ENCODE measurements at regions not wholly inside any gene's neighbourhood (a gene's known extent, or its start where the extent isn't known, plus 50 kb on each side); places are given as distances from the start of the nearest gene placed in this dataset.
A peak's percentile ranks its signal among the peaks of the same experiment; 100 is the strongest.

GRCh38 chr6:93165850-93166430, 253.4 kb downstream of the EPHA7 start:
- TF ChIP-seq EZH2 (IDR thresholded peaks at IDR 0.05; ENCODE audit: low read length, unreplicated experiment) (no peak), EZH2phosphoT487 (IDR thresholded peaks at IDR 0.05; ENCODE audit: borderline replicate concordance, low read length) (no peak), CTCF (conservative IDR thresholded peaks at IDR 0.05; ENCODE audit: low read depth, low read length) (no peak)
- H3K9me2 ChIP-seq (replicated peaks; ENCODE audit: low read length), result no peaks in the 10 kb centered on the region
- ChIA-PET CTCF (no interaction called here), POLR2A (ENCODE audit: unreplicated experiment) (no interaction called here)
- DNase-seq (no peak), ATAC-seq (peak; percentile 46)
- peak overlapping the region; percentile 22; the same call in 1 of the 2 replicates for H3K4me2 ChIP-seq (ENCODE audit: low read length)
- H3K9me3 ChIP-seq (ENCODE audit: low read length), result no peaks in the 10 kb centered on the region
- H3K4me3 ChIP-seq (ENCODE audit: low read length), result no peak overlapping the region
- intact Hi-C loops (cut with micrococcal nuclease), result no loop called here
- no peaks in the 10 kb centered on the region for H4K20me1 ChIP-seq (ENCODE audit: low read length)
- no peaks in the 10 kb centered on the region for H3K36me3 ChIP-seq (ENCODE audit: low read depth, low read length)
- H2AFZ ChIP-seq (ENCODE audit: low read length), result no peak overlapping the region
- H3K79me2 ChIP-seq (ENCODE audit: low read length), result no peaks in the 10 kb centered on the region
- H3K27me3 ChIP-seq (ENCODE audit: low read length), result no peaks in the 10 kb centered on the region
- H3K9ac ChIP-seq (ENCODE audit: low read length), result no peak overlapping the region
- no peaks in the 10 kb centered on the region for H3K4me1 ChIP-seq (ENCODE audit: insufficient read depth, low read length)
- H3K27ac ChIP-seq (ENCODE audit: low read length), result peak overlapping the region; percentile 34; the same call in 1 of the 2 replicates
- no peaks in the 10 kb centered on the region for H3F3A ChIP-seq (ENCODE audit: low read length, unreplicated experiment)
- no TSS peak for BruUV-seq (replicated peaks)

GRCh38 chr6:93164781-93165180, 254.6 kb downstream of the EPHA7 start:
- Histone ChIP-seq H3K4me3 (ENCODE audit: low read length) (no peak overlapping the region), H3K9ac (ENCODE audit: low read length) (no peak overlapping the region), H2AFZ (ENCODE audit: low read length) (no peak overlapping the region), H3K4me2 (ENCODE audit: low read length) (no peak overlapping the region), H4K20me1 (ENCODE audit: low read length) (no peaks in the 10 kb centered on the region), H3K9me3 (ENCODE audit: low read length) (no peaks in the 10 kb centered on the region), H3K27ac (ENCODE audit: low read length) (no peak overlapping the region), H3K4me1 (ENCODE audit: insufficient read depth, low read length) (no peaks in the 10 kb centered on the region), H3F3A (ENCODE audit: low read length, unreplicated experiment) (no peaks in the 10 kb centered on the region), H3K27me3 (ENCODE audit: low read length) (no peaks in the 10 kb centered on the region), H3K79me2 (ENCODE audit: low read length) (no peaks in the 10 kb centered on the region), H3K9me2 (replicated peaks; ENCODE audit: low read length) (no peaks in the 10 kb centered on the region), H3K36me3 (ENCODE audit: low read depth, low read length) (no peaks in the 10 kb centered on the region)
- peak; percentile 31; the same call in 1 of the 2 replicates for ATAC-seq
- no peak for TF ChIP-seq CTCF (conservative IDR thresholded peaks at IDR 0.05; ENCODE audit: low read depth, low read length)
- TF ChIP-seq EZH2phosphoT487 (IDR thresholded peaks at IDR 0.05; ENCODE audit: borderline replicate concordance, low read length), result no peak
- no peak for TF ChIP-seq EZH2 (IDR thresholded peaks at IDR 0.05; ENCODE audit: low read length, unreplicated experiment)
- ChIA-PET CTCF (no interaction called here), POLR2A (ENCODE audit: unreplicated experiment) (no interaction called here)
- BruUV-seq (replicated peaks), result no TSS peak
- intact Hi-C loops (cut with micrococcal nuclease), result no loop called here
- DNase-seq, result peak; percentile 31

GRCh38 chr6:93163146-93163545, 256.2 kb downstream of the EPHA7 start:
- no peaks in the 10 kb centered on the region for H3F3A ChIP-seq (ENCODE audit: low read length, unreplicated experiment)
- intact Hi-C loops (cut with micrococcal nuclease), result no loop called here
- no peaks in the 10 kb centered on the region for H4K20me1 ChIP-seq (ENCODE audit: low read length)
- H3K27ac ChIP-seq (ENCODE audit: low read length), result no peak overlapping the region
- no peaks in the 10 kb centered on the region for H3K4me1 ChIP-seq (ENCODE audit: insufficient read depth, low read length)
- H2AFZ ChIP-seq (ENCODE audit: low read length), result no peak overlapping the region
- ChIA-PET POLR2A (ENCODE audit: unreplicated experiment) (no interaction called here), CTCF (no interaction called here)
- no peaks in the 10 kb centered on the region for H3K36me3 ChIP-seq (ENCODE audit: low read depth, low read length)
- H3K9ac ChIP-seq (ENCODE audit: low read length), result no peak overlapping the region
- ATAC-seq, result no peak
- no peak overlapping the region for H3K4me3 ChIP-seq (ENCODE audit: low read length)
- BruUV-seq (replicated peaks), result no TSS peak
- H3K27me3 ChIP-seq (ENCODE audit: low read length), result no peaks in the 10 kb centered on the region
- no peak overlapping the region for H3K4me2 ChIP-seq (ENCODE audit: low read length)
- no peak for DNase-seq
- TF ChIP-seq EZH2 (IDR thresholded peaks at IDR 0.05; ENCODE audit: low read length, unreplicated experiment) (no peak), EZH2phosphoT487 (IDR thresholded peaks at IDR 0.05; ENCODE audit: borderline replicate concordance, low read length) (no peak), CTCF (conservative IDR thresholded peaks at IDR 0.05; ENCODE audit: low read depth, low read length) (no peak)
- H3K9me3 ChIP-seq (ENCODE audit: low read length), result no peaks in the 10 kb centered on the region
- no peaks in the 10 kb centered on the region for H3K9me2 ChIP-seq (replicated peaks; ENCODE audit: low read length)
- no peaks in the 10 kb centered on the region for H3K79me2 ChIP-seq (ENCODE audit: low read length)

Measured in PC-3 (cell line).